SHP77 (cell line): ENCODE measurements at regions not wholly inside any gene's neighbourhood (a gene's known extent, or its start where the extent isn't known, plus 50 kb on each side); places are given as distances from the start of the nearest gene placed in this dataset.

Source experiments
- DNase-seq, 2 experiments: peaks; one replicate each; lab custom pipeline; 2025; lab: John Stamatoyannopoulos, UW

- DNase-seq, result no peak
These were observed 247.1 kb downstream of the SPTSSA start for GRCh38 chr14:34214961-34215360.

GRCh38 chr14:34213332-34213731 is 248.7 kb downstream of the SPTSSA start:
- no peak for DNase-seq

- DNase-seq, result no peak
These were observed 249.7 kb downstream of the SPTSSA start for GRCh38 chr14:34212172-34212929.

- DNase-seq, result no peak
These were observed 250.3 kb downstream of the SPTSSA start for GRCh38 chr14:34211732-34212131.

- DNase-seq, result no peak
These were observed 253.5 kb downstream of the SPTSSA start for GRCh38 chr14:34208532-34208931.

GRCh38 chr14:34205799-34206198 is 254.9 kb upstream of the EGLN3 start:
- no peak for DNase-seq

GRCh38 chr14:34204774-34205173 is 253.9 kb upstream of the EGLN3 start:
- DNase-seq, result no peak

- no peak for DNase-seq
These were observed 252.4 kb upstream of the EGLN3 start for GRCh38 chr14:34203251-34203722.

GRCh38 chr14:34201909-34202637 is 251.2 kb upstream of the EGLN3 start:
- no peak for DNase-seq

- no peak for DNase-seq
These were observed 248.7 kb upstream of the EGLN3 start for GRCh38 chr14:34199585-34199984.

- DNase-seq, result no peak
These were observed 247.2 kb upstream of the EGLN3 start for GRCh38 chr14:34198096-34198495.

GRCh38 chr14:34195964-34196363 is 245.1 kb upstream of the EGLN3 start:
- no peak for DNase-seq

GRCh38 chr14:34190717-34191116 is 239.8 kb upstream of the EGLN3 start:
- DNase-seq, result no peak

GRCh38 chr14:34189866-34190265 is 239.0 kb upstream of the EGLN3 start:
- no peak for DNase-seq

GRCh38 chr14:34187519-34188044 is 236.7 kb upstream of the EGLN3 start:
- DNase-seq, result no peak

GRCh38 chr14:34187061-34187460 is 236.2 kb upstream of the EGLN3 start:
- DNase-seq, result no peak

GRCh38 chr14:34184126-34184525 is 233.3 kb upstream of the EGLN3 start:
- DNase-seq, result no peak

- no peak for DNase-seq
These were observed 232.6 kb upstream of the EGLN3 start for GRCh38 chr14:34183478-34183877.

GRCh38 chr14:34181338-34181737 is 230.5 kb upstream of the EGLN3 start:
- DNase-seq, result peak in 1 of 2 experiments; percentile 28

- no peak for DNase-seq
These were observed 230.0 kb upstream of the EGLN3 start for GRCh38 chr14:34180869-34181268.

- DNase-seq, result peak; percentile 6 to 14
These were observed 229.6 kb upstream of the EGLN3 start for GRCh38 chr14:34180434-34180833.

GRCh38 chr14:34179727-34180126 is 228.9 kb upstream of the EGLN3 start:
- DNase-seq, result peak in 1 of 2 experiments; percentile 47

- no peak for DNase-seq
These were observed 226.6 kb upstream of the EGLN3 start for GRCh38 chr14:34177466-34177865.
